OCI-LY7 (cell line): ENCODE measurements at regions not wholly inside any gene's neighbourhood (a gene's known extent, or its start where the extent isn't known, plus 50 kb on each side); places are given as distances from the start of the nearest gene placed in this dataset.

Experiments used
- BruUV-seq: library from RNA; stranded (reverse); fragments of 400-500 nt; replicated peaks from 2 replicates; lab custom pipeline; 2021; lab: Mats Ljungman, UMichigan
- CTCF ChIA-PET: fragments of 300-600 bp; sonication (Branson Sonifier 250); formaldehyde crosslinking; loops from one replicate; lab custom pipeline; 2022; ENCODE audit warnings: antibody characterized with exemption; ENCODE audit not compliant: unreplicated experiment; lab: Charles Lee
- POLR2A ChIA-PET: fragments of 300-600 bp; sonication (Branson Sonifier 250); formaldehyde crosslinking; loops from one replicate; lab custom pipeline; 2022; ENCODE audit warnings: antibody characterized with exemption; lab: Charles Lee
- DNase-seq: peaks from one replicate; pipeline ENCODE4 v3.0.0-alpha.2; 2015; ENCODE audit warnings: low spot score
- H2AFZ ChIP-seq: fragments of 200-600 bp; sonication (generic), shearing (Covaris generic); 2 replicates; pipeline ENCODE4 v1.6.1; 2014; ENCODE audit warnings: mild to moderate bottlenecking, antibody characterized with exemption, low read length, moderate library complexity
- H3K27ac ChIP-seq: fragments of 200-600 bp; sonication (generic); 2 replicates; pipeline ENCODE4 v1.5.1; 2014; ENCODE audit warnings: mixed run types, low read depth, mild to moderate bottlenecking, moderate library complexity, low read length, inconsistent platforms; ENCODE audit not compliant: poor library complexity, severe bottlenecking
- H3K36me3 ChIP-seq: fragments of 200-600 bp; sonication (generic); 2 replicates; pipeline ENCODE4 v1.6.1; 2014; ENCODE audit warnings: mild to moderate bottlenecking, antibody characterized with exemption, low read length, moderate library complexity, mixed read lengths; ENCODE audit not compliant: insufficient read depth
- H3K4me1 ChIP-seq: fragments of 200-600 bp; sonication (generic); 2 replicates; pipeline ENCODE4 v1.5.1; 2014; ENCODE audit warnings: mild to moderate bottlenecking, low read length; ENCODE audit not compliant: insufficient read depth, poor library complexity, severe bottlenecking
- H3K4me2 ChIP-seq: fragments of 200-600 bp; sonication (generic); 2 replicates; pipeline ENCODE4 v1.6.1; 2014; ENCODE audit warnings: mild to moderate bottlenecking, low read length
- H3K4me3 ChIP-seq: fragments of 200-600 bp; sonication (generic); 2 replicates; pipeline ENCODE4 v1.5.1; 2014; ENCODE audit warnings: mild to moderate bottlenecking, low read depth, low read length; ENCODE audit not compliant: poor library complexity, severe bottlenecking
- H3K79me2 ChIP-seq: fragments of 200-600 bp; sonication (generic); 2 replicates; pipeline ENCODE4 v1.6.1; 2016; ENCODE audit warnings: low read depth, mild to moderate bottlenecking, low read length, moderate library complexity, mixed read lengths; ENCODE audit not compliant: insufficient read depth
- H3K9me2 ChIP-seq: fragments of 200-600 bp; sonication (generic); 2 replicates; pipeline ENCODE4 v1.6.1; 2016; ENCODE audit warnings: mild to moderate bottlenecking, low read length, mixed read lengths; ENCODE audit not compliant: insufficient read depth
- H3K9me3 ChIP-seq: fragments of 200-600 bp; sonication (generic); 2 replicates; pipeline ENCODE4 v1.6.1; 2014; ENCODE audit warnings: mild to moderate bottlenecking, mixed run types, low read length, mixed read lengths
- H4K20me1 ChIP-seq: fragments of 200-600 bp; sonication (generic); 2 replicates; pipeline ENCODE4 v1.6.1; 2014; ENCODE audit warnings: mild to moderate bottlenecking, antibody characterized with exemption, low read length, moderate library complexity, mixed read lengths; ENCODE audit not compliant: insufficient read depth
- CTCF ChIP-seq: fragments of 200-600 bp; sonication (generic); conservative IDR thresholded peaks from 2 replicates; pipeline ENCODE4 v1.5.1; 2014; ENCODE audit warnings: mild to moderate bottlenecking, antibody characterized with exemption, low read length, moderate library complexity, mixed read lengths
- EZH2phosphoT487 ChIP-seq: fragments of 200-600 bp; sonication (generic); IDR thresholded peaks from 2 replicates; pipeline ENCODE4 v1.6.1; 2018; ENCODE audit warnings: low read depth, borderline replicate concordance, mild to moderate bottlenecking, mixed run types, antibody characterized with exemption, low read length, moderate library complexity, mixed read lengths
- intact Hi-C: fragments of 100-400 bp; cut with micrococcal nuclease; formaldehyde crosslinking; loops from one replicate; pipeline ENCODE4 v1.10.0; 2022; ENCODE audit not compliant: unreplicated experiment

GRCh38 chr3:117537949-117538348, 828.4 kb downstream of the TUSC7 start:
- Histone ChIP-seq H3K9me3 (no peaks in the 10 kb centered on the region), H3K4me1 (no peaks in the 10 kb centered on the region), H4K20me1 (no peaks in the 10 kb centered on the region), H3K79me2 (no peaks in the 10 kb centered on the region), H3K9me2 (no peaks in the 10 kb centered on the region), H3K27ac (no peak overlapping the region), H3K4me3 (no peak overlapping the region), H2AFZ (no peak overlapping the region), H3K4me2 (no peak overlapping the region), H3K36me3 (no peaks in the 10 kb centered on the region)
- no peak for DNase-seq
- no TSS peak for BruUV-seq
- TF ChIP-seq EZH2phosphoT487: no peak
- TF ChIP-seq CTCF: no peak
- CTCF ChIA-PET: no interaction called here
- intact Hi-C loops: no loop called here
- POLR2A ChIA-PET: no interaction called here

GRCh38 chr3:117539729-117540128, 830.1 kb downstream of the TUSC7 start:
- no TSS peak for BruUV-seq
- POLR2A ChIA-PET: interaction anchor here (0.6 kb wide), 1 partner anchor 689 kb away, joined by 3 read pairs; no protein-coding TSS in a partner anchor

More at GRCh38 chr3:117539729-117540128, 830.1 kb downstream of the TUSC7 start:
- H3K79me2 ChIP-seq: no peaks in the 10 kb centered on the region
- H3K4me1 ChIP-seq: no peaks in the 10 kb centered on the region
- H3K4me2 ChIP-seq: no peak overlapping the region
- CTCF ChIA-PET: no interaction called here
- H3K4me3 ChIP-seq: no peak overlapping the region
- H3K9me2 ChIP-seq: no peaks in the 10 kb centered on the region
- no peaks in the 10 kb centered on the region for H3K9me3 ChIP-seq
- no peak for DNase-seq
- H3K36me3 ChIP-seq: no peaks in the 10 kb centered on the region
- H2AFZ ChIP-seq: no peak overlapping the region
- H4K20me1 ChIP-seq: no peaks in the 10 kb centered on the region
- TF ChIP-seq EZH2phosphoT487: no peak
- no peak for TF ChIP-seq CTCF
- H3K27ac ChIP-seq: no peak overlapping the region
- intact Hi-C loops: no loop called here
